Activated T-helper 9 cell treated with anti-CD3 and anti-CD28 coated beads, Interleukin-2, amount 50 U/mL, for 16 hours (primary cell): ENCODE measurements at regions not wholly inside any gene's neighbourhood (a gene's known extent, or its start where the extent isn't known, plus 50 kb on each side); places are given as distances from the start of the nearest gene placed in this dataset.

Experiments used
- DNase-seq: peaks from one replicate; pipeline ENCODE4 v3.0.0-alpha.2; 2020; ENCODE audit warnings: low read depth

DNA sequence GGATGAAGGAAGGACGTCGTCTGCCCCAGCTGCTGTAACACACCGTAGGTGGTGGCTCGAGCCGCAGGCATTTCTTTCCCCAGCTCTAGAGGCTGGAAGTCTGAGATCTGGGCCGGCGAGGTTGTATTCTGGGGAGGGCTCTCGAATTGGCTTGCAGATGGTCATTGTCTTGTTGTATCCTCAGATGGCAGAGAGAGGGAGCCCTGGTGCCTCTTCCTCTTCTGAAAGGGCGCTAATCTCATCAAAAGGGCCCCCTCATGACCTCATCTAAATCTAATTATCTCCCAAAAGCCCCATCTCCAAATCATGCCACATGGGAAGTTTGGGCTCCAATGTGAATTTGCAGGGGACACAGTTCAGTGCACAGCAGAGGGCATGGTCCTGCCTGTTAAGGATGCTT, 109.0 kb downstream of the SIK1 start:
- DNase-seq, result no peak

DNA sequence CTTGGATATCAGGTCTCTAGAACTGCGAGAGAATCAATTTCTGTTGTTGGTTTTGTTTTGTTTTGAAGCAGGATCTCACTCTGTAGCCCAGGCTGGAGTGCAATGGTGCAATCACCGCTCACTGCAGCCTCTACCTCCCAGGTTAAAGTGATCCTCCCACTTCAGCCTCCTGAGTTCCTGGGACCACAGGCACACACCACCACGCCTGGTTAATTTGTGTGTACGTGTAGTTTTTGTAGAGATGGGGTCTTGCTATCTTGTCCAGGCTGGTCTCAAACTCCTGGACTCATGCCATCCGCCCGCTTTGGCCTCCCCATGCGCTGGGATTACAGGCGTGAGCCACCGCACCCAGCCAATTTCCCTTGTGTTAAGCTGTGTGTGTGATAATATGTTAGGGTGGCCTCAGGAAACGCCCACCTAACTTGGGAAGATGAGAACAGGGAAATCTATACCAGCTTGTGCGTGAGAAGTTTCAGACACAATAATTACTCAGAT, 109.6 kb downstream of the SIK1 start:
- DNase-seq, result no peak

DNA sequence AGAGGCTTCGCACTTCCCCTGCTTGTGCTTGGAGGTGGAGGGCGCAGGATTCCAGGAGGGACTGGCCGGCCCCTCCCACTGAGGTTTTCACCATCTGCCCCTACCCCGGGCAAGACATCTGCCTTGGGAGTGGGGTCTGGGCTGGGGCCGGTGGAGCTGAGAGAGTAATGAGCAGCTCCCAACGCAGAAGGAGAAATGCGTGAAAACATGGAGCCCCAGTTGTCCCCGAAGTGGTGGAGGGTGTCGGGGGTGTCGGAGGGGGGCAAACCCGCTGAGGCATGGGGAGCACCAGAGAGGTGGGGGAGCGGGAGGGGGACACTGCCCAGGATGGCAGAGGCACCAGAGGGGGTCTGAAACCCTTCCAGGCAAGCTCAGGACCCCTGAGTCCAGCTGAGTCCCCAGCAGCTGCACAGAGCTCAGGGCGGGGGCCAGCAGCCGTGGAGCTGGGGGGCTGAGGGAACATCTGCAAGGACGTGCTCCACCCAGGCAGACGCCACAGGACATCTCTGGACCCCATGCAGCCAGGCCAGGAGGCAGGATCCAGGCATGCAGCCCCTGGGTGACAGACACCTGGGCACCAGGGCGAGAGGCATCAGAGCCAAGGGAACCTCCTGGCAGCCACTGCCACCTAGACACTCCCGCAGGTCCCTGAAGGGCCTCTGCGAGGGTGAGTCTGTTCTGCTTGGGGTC, 110.6 kb downstream of the SIK1 start:
- DNase-seq, result no peak

DNA sequence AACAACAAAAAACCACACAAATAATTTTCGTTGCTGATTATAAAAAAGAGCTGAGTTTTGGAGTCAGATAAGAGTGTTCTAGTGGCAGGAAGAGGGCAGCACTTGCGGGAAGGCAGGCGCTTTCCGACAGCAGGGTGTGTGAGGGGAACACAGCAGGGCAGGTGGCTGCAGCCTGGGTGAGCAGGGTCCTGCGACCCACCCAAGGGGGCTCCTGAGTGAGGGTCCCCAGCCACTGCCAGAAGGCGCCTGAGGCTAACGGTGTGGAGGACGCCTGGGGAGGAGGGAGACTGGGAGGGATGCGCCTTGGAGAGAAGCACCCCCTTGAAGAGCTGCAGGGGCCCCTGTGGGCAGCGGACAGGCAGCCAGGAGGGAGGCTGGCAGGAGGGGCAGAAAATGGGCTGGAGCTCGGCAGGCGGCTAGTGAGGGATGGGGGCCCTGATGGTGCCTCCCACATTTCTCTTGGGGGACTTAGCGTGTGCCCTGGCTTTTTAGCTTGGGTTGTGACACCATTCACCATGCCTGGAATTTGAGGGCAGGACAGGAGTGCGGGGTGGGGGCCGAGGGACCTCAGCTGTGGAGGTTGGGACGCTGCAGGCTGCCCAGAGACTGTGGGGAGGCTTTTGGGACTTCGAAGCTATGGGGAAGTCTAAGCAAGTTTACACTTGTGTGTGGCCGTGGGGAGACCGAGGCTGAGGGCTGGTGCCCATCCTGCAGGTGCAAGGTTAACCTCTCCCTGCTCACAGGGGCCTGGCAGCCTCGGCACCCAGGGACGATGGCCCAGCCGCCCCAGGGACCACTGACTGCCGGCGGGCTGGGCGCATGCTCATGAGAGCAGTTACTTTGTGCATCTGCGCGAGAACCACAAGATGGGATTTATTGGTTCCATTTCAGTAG, 111.4 kb downstream of the SIK1 start:
- DNase-seq, result no peak

DNA sequence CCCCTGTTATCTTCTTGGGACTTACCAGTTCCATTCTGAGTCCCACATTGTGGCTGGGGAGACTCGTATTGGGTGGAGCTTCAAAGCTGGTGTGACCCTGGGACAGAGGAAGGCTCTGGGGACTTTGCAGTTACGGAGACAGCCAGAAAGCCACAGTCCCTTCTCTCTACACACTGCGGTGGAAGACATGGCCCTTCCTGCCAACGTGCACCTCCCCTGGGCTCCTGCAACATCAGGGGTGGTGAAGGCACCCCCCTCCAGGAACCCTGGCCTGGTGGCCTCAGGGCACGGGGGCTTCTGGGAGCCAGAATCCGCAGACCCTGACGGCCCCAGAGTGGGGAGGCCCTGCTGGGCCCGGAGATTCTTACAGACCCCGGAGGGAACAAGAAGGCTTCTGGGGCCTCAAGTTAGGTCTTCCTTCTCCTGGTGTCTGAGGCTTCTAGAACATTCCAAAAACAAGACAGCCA, 113.0 kb downstream of the SIK1 start:
- DNase-seq, result no peak

DNA sequence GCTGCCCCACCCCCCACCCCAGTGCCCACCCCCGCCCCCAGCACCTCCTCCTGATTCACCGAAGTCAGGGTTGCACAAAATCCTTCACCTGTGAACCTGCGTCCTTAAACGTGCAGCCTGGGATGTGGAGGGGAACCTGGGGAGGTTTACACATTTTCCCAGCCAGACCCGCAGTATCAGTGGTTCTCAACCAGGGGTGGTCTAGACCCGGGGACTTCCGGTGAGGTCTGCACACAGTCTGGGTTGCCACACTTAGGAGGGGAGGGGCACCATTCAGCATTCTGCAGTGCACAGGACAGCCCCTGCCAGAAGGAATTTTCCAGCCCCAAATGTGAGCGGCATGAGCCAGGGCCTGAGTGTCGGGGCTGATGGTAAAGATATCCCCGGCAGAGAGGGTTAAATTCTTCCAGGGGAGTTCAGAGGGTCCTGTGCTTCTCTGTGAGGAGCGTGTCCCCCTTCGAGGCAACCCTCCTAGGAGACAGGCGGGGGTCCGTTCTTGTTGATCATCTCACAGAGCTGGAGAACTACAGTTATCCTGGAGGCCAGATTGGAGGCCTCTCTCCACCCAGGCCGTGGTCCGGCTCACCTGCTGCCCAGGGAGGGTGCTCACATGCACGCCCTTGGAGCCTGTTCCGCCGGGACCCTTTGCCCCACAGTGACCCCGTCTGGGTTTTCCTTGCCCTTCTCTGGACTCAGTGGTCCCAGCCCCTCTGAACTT, 113.6 kb downstream of the SIK1 start:
- DNase-seq, result no peak

DNA sequence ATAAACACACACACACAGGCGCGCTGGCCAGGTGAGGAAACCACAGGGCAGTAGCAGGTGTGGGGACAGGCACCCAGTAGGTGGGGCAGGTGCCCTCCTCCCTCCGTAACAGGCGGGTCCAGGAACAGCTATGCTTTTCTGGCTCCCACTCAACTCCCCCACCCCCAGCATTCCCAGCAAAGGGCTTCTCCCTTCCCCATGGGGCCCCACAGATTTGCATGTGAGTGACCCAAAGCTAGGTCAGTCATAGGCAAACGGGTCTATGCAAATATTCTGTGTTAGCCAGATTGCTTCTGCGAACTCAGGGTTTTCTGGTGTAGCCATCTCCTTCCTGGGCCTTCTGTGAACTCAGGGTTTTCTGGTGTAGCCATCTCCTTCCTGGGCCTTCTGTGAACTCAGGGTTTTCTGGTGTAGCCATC, 114.2 kb downstream of the SIK1 start:
- no peak for DNase-seq

DNA sequence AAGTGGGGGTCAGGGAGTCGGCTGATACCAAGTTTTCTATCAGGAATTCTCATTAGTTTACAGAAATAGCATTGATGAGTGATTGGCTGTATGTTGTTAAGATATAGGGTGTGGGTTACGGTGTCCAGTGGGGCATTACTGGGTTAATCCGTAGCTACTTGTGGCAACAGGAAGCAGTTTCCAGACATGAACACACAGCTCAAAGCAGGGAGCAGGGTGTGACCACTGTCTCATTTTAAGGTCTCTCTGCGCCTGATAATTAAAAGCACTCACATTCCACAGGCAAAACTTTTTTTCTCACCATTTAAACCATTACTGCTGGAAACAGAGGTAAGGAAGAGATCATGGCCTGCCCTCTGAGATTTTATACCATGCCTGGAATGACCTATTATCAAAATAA, 114.9 kb downstream of the SIK1 start:
- DNase-seq, result no peak

DNA sequence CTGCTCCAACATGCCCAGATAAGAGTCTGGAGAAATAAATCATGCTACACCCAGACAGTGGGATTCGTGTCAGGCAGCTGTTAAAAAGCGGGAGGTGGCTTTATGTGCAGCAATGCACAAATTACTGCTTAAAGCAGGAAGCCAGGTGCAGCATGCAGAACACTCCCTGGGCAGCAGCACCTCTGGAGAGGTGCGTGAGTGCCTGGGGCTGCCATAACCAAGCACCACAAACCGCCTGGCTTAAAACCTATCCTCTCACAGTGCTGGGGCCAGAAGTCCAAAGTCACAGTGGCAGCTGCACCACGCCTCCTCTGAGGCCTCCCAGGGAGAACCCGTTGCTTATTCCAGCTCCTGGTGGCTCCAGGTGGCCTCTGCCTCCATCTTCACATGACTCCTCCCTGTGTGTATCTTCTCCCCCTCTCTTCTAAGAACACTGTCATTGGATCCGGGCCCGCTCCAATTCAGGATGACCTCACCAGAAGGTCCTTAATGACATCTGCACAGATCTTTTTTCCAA, 115.6 kb downstream of the SIK1 start:
- DNase-seq, result no peak

DNA sequence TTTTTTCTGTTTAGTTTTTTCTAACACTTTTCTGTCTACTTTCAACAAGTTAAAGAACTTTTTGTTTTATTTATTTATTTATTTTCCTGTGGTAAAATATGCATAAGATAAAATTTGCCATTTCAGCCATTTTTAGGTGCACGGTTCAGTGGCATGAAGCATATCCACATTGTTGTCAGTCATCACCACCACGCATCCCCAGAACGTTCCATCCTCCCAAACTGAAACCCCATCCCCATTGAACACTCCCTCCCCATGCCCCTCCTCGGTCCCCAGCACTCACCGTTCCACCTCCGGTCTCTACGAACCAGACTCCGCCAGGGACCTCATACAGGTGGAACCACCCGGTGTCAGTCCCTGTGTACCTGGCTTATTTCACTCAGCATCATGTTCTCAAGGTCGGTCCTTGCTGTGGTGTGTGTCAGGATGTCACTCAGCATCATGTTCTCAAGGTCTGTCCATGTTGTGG, 118.1 kb downstream of the SIK1 start:
- DNase-seq, result no peak

DNA sequence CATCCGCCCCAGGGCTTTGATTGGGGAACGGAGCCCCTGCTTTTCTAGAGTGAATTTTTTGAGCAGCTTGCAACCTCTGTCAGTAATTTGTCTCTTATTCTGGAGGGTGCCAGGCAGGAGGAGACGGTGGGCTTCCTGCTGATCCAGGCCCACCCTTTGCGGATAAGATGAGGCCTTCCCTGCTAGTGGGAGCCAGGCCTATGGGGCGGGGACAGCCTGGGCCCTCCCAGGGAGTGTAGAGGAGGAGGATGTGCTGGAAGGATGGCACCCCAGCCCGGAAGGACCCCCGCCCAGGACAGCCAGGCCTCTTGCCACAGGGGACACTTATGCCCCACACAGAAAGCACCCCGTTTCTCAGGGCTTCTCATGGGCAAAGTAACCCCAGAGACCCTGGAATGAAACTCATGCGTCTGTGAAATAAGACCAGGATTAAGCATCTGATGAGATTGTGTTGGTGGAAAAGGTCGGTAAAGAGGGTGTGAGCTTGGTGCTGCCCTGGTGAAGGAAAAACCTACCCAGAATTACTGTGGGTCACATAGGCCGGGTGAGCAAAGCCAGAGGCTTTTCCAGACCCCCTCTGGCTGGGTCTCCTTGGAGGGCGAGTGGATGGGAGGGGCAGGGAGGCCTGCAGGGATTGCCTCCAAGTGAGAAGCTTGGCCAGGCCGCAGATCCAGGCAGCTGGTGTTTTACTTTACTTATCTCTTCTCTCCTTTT, 118.7 kb downstream of the SIK1 start:
- no peak for DNase-seq

DNA sequence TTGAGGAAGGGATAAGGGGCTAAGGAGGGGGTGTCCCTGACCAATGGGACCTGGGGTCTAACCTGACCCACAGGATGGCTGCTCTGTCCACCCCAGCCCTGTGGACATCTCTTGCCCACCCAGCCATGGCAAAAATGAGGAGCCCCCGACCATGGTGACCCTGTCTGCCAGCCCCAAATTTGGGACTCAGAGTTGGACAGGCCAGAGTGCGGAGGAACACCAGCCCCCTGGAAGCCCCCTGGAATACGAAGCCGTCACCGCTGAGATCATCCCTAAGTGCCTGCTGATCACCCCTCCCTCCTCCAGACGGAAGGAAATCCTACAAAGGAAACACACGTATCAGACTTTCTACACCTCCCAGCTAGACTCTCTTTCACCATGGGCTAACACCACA, 119.3 kb downstream of the SIK1 start:
- DNase-seq, result no peak

DNA sequence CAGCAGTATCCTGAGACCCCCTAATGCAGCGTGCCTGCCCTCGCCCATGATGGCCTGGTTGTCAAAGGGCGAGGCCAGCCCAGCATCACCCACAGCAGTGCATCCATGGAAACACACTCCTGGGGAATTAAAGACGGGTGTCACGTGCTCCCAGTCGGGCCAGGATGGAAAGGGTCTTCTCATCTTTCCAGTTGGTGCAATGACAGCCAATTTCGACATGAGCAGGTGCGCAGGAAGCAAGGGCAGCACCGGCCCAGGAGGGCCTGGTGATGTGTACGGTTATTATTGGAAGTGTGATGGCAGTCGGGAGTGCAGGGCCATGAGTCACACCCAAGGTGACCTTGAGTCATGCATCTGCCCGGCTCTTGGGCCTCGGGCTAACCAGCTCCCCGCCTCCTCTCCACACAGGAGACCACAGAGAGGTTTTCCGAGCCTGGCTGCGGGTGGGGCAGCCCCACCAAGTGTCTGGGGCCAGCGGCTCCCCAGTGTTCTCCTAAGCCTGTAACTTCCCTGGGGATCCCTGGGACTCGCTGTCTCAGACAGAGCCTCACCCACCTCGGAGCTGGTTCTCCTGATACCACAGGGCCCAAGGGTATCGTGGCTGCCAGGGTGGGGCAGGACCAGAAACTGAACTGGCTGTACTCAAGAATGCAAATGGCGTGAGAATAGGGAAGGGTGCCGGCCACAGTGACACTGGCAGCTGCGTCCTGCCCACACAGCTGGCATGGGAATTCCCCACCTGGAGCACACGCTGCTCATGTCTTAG, 119.8 kb downstream of the SIK1 start:
- no peak for DNase-seq

DNA sequence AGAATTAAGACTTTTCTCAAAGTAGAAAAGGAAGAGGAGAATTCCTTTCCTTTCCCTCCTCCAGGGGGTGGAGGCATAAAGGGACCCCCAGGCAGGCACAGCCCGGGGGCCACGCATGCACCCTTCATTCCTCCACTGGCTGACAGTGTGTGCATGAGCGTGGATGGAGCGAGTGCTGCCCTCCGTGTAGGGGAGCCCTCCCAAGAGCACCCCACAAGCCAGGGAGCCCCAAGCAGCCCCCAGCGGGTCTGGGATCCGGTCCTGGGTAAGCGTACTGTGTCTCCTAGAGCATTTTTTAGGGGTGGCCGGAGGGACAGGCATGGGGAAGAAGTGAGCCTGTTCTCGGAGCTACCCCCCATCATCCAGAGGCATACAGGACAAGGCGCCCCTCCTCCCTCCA, 120.5 kb downstream of the SIK1 start:
- DNase-seq, result no peak

DNA sequence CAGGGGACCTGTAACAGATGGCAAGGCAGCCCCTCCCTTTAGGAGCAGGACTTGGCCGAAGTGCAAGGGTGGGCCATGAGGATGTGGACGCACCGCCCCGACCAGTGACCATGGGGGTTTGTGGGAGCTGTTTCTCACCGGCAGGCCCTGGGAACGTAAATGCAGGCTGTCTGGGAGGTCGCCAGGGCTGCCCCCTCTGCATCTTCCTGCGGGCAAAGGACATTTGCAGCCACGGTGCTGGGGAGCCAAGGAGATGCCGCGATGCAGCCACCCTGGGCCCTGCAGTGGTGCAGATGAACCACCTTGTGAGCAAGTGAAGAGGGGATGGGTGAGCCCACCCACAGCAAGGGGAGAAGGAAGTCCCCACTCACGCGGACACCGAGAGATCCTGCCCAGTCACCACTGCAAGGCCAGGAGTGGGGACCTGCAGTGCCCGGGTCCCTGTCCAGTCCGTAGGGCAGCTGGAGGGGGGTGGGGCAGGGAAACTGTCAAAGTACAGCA, 121.1 kb downstream of the SIK1 start:
- no peak for DNase-seq

DNA sequence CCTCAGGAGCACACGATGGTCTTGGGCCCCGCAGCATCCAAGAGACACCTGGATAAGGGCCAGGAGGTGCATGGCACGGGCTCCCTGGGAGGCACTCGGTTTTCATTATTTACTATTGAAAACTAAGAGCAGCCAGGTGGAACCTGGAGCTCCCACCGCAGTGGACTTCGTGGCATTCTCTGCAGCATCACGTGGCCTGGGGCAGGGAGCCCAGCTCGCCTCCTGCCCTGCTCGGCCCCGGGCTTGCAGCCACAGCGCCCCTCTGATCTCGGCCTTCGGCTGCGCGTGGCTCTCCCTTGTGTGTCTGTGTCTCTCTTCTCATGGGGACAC, 121.6 kb downstream of the SIK1 start:
- no peak for DNase-seq

DNA sequence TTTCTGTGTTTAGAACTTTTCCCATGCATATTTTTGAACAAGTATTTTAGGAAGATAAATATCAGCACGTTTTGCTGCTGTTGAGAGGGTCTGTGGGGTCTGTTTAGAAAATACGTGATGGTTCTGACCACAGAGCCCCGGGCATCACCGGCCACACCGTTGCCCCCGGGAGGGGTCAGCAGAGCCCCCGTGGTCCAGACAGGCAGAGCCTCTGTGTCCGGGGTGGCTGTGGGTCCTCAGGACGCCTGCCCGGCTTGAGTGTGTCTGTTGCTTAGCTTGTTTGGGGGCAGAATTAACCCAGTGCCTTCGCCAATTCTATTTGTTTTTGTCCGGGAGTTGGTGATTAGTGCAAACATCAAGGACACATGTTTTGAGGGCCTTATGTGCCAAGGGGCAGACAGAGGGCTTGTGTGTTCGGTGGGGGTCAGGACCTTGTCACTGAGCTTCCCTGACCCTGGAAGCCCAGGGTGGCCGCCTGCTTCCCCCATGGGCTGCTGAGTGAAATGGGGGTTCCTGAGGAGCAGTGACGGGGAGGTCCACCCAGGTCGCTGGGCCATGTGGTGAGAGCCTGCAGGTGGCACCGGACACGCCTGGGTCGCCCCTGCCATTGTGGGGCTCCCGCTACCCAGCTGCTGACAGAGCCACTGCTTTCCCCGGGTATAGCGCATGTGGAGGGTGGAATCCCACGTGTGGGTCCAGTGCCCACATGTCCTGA, 122.2 kb downstream of the SIK1 start:
- DNase-seq, result no peak

DNA sequence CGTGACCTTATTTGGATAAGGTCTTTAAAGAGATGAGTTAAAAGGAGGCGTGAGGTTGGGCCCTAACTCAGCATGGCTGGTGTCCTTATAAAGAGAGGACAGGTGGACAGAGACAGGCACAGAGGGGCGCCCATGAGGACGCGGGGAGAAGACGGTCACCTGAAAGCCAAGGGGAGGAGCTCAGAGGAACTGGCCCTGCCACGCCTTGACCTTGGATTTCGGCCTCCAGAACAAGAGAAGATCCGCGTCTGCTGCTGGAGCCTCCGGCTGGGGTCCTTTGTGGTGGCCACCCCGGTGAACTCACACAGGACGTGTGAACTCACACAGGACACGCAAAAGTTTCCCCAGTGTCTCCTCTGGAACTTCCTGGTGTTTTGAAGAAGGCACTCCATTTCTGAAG, 122.7 kb downstream of the SIK1 start:
- no peak for DNase-seq

DNA sequence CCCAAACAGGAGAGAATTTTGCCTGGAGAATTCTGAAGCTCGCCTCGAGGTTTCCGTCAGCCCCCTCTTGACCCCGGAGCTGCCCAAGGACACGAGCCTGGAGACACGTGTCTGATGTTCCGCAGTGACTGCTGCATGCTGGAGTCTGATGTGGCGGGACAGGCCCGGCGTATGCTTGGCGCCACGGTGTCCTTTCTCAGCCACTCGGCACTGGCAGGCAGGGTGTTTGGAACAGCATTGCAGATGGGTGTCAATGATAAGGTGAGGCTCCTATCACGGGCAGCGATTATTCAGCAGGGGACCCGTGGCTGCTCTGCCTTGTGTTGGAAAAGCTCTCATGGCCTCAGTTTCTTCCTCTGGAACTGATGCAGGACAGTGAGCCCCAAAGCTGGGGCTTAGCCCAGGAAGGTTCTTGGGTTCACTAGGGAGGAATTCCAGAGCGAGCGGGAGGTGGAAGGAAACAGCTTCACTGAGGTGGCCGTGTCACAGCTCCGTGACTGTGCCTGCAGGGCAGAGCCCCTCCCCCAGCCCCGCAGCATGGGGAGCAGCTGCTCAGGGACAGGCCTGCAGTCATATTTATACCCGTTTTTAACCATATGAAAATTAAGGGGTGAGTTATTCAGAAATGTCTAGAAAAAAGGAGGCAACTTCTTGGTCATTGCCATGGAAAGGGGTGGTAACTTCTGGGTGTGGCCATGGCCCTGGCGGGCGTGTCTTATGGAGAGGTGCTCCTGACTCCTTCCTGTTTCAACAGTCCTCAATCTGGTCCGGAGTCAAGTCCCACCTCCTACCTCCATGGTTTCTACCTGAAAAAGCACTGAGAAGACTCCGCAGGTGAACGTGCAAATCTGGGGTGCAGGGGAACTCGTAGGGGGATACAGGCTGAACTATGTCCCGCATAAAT, 123.4 kb downstream of the SIK1 start:
- no peak for DNase-seq
